GM23338 (cell line): ENCODE measurements at regions not wholly inside any gene's neighbourhood (a gene's known extent, or its start where the extent isn't known, plus 50 kb on each side); places are given as distances from the start of the nearest gene placed in this dataset.

Source experiments
- ATAC-seq: fragments of 200-7000 bp; cut with Tn5 transposase; 3 replicates; pipeline ENCODE4 v1.9.1; 2020
- DNase-seq: peaks from one replicate; pipeline ENCODE4 v3.0.0-alpha.2; 2015; ENCODE audit warnings: low spot score
- H2AFZ ChIP-seq: fragments of 200-600 bp; sonication (generic); 2 replicates; pipeline ENCODE4 v1.8.0; 2016; ENCODE audit warnings: antibody characterized with exemption, mild to moderate bottlenecking, moderate library complexity
- H3F3A ChIP-seq: fragments of 200-600 bp; sonication (generic); replicated peaks from 2 replicates; pipeline ENCODE4 v1.8.0; 2017; ENCODE audit warnings: antibody characterized with exemption, mixed run types, low read depth
- H3K27ac ChIP-seq: fragments of 200-600 bp; sonication (generic); 2 replicates; pipeline ENCODE4 v1.6.1; 2016; ENCODE audit warnings: low read depth
- H3K27me3 ChIP-seq: fragments of 200-600 bp; sonication (generic); 2 replicates; pipeline ENCODE4 v1.8.0; 2016; ENCODE audit warnings: mild to moderate bottlenecking, mixed run types, moderate library complexity; ENCODE audit not compliant: insufficient read depth
- H3K36me3 ChIP-seq: fragments of 200-600 bp; sonication (generic); 2 replicates; pipeline ENCODE4 v1.8.0; 2016; ENCODE audit warnings: mild to moderate bottlenecking; ENCODE audit not compliant: insufficient read depth
- H3K4me1 ChIP-seq: fragments of 200-600 bp; sonication (generic); 2 replicates; pipeline ENCODE4 v1.8.0; 2016; ENCODE audit warnings: mild to moderate bottlenecking, moderate library complexity; ENCODE audit not compliant: insufficient read depth
- H3K4me2 ChIP-seq: fragments of 200-600 bp; sonication (generic); 2 replicates; pipeline ENCODE4 v1.7.1; 2017; ENCODE audit warnings: mixed run types
- H3K4me3 ChIP-seq: fragments of 200-600 bp; sonication (generic); 2 replicates; pipeline ENCODE4 v1.6.1; 2016; ENCODE audit warnings: mixed run types
- H3K79me2 ChIP-seq: fragments of 200-600 bp; sonication (generic); replicated peaks from 2 replicates; pipeline ENCODE4 v1.8.0; 2017; ENCODE audit warnings: mild to moderate bottlenecking; ENCODE audit not compliant: insufficient read depth
- H3K9me2 ChIP-seq: fragments of 200-600 bp; sonication (generic); 2 replicates; pipeline ENCODE4 v1.8.0; 2017; ENCODE audit not compliant: insufficient read depth
- H4K20me1 ChIP-seq: fragments of 200-600 bp; sonication (generic); replicated peaks from 2 replicates; pipeline ENCODE4 v1.8.0; 2017; ENCODE audit warnings: mild to moderate bottlenecking; ENCODE audit not compliant: insufficient read depth
- H3K27ac Mint-ChIP-seq: 2 replicates; pipeline ENCODE4 v1.8.0; 2020; ENCODE audit warnings: inconsistent platforms, mild to moderate bottlenecking, moderate library complexity, mixed read lengths
- H3K27me3 Mint-ChIP-seq: 3 replicates; pipeline ENCODE4 v1.8.0; 2022; ENCODE audit warnings: low read depth, mild to moderate bottlenecking, moderate library complexity, mixed read lengths, inconsistent platforms; ENCODE audit not compliant: insufficient read depth, poor library complexity
- H3K36me3 Mint-ChIP-seq: 3 replicates; pipeline ENCODE4 v1.8.0; 2021; ENCODE audit warnings: low read depth, mild to moderate bottlenecking, inconsistent platforms, moderate library complexity, mixed read lengths
- H3K4me1 Mint-ChIP-seq: 3 replicates; pipeline ENCODE4 v1.8.0; 2020; ENCODE audit warnings: mild to moderate bottlenecking, inconsistent platforms, mixed read lengths
- H3K4me3 Mint-ChIP-seq: 3 replicates; pipeline ENCODE4 v1.8.0; 2021; ENCODE audit warnings: moderate library complexity, mild to moderate bottlenecking, inconsistent platforms, mixed read lengths
- H3K9me3 Mint-ChIP-seq: 3 replicates; pipeline ENCODE4 v1.8.0; 2020; ENCODE audit warnings: moderate library complexity, mild to moderate bottlenecking, inconsistent platforms, mixed read lengths
- CREB1 ChIP-seq: fragments of 250-450 bp; sonication (Bioruptor Pico); IDR thresholded peaks from 2 replicates; pipeline ENCODE4 v1.5.0; 2020; ENCODE audit warnings: low read depth, mild to moderate bottlenecking, moderate library complexity
- EZH2 ChIP-seq: fragments of 200-600 bp; sonication (generic); IDR thresholded peaks from one replicate; pipeline ENCODE4 v1.8.0; 2017; ENCODE audit warnings: antibody characterized with exemption, mild to moderate bottlenecking, low read depth; ENCODE audit not compliant: unreplicated experiment
- JUNB ChIP-seq: IDR thresholded peaks from one replicate; pipeline ENCODE4 v1.6.1; 2016; ENCODE audit warnings: antibody characterized with exemption; ENCODE audit not compliant: unreplicated experiment
- NANOG ChIP-seq: IDR thresholded peaks from 2 replicates; pipeline ENCODE4 v1.6.1; 2016; ENCODE audit warnings: antibody characterized with exemption, borderline replicate concordance
- STAT1 ChIP-seq: IDR thresholded peaks from one replicate; pipeline ENCODE4 v1.6.1; 2016; ENCODE audit warnings: antibody characterized with exemption; ENCODE audit not compliant: unreplicated experiment
- TF ChIP-seq, protein P1 (sequence below): IDR thresholded peaks from one replicate; pipeline ENCODE4 v1.6.1; 2018; ENCODE audit warnings: antibody characterized with exemption; ENCODE audit not compliant: unreplicated experiment
- TF ChIP-seq, protein P2 (sequence below), 2 experiments: fragments of 200-600 bp in 1 of 2; sonication (generic) in 1 of 2; conservative IDR thresholded peaks; 2 replicates each; pipeline versions ENCODE4 v1.5.1 to v1.6.1; 2016 to 2017; ENCODE audit warnings: antibody characterized with exemption in 2 of 2, low read depth in 2 of 2, mild to moderate bottlenecking in 2 of 2, moderate library complexity in 1 of 2
- TF ChIP-seq, protein P3 (sequence below): IDR thresholded peaks from 2 replicates; pipeline ENCODE4 v1.6.1; 2016; ENCODE audit warnings: antibody characterized with exemption

DNA sequence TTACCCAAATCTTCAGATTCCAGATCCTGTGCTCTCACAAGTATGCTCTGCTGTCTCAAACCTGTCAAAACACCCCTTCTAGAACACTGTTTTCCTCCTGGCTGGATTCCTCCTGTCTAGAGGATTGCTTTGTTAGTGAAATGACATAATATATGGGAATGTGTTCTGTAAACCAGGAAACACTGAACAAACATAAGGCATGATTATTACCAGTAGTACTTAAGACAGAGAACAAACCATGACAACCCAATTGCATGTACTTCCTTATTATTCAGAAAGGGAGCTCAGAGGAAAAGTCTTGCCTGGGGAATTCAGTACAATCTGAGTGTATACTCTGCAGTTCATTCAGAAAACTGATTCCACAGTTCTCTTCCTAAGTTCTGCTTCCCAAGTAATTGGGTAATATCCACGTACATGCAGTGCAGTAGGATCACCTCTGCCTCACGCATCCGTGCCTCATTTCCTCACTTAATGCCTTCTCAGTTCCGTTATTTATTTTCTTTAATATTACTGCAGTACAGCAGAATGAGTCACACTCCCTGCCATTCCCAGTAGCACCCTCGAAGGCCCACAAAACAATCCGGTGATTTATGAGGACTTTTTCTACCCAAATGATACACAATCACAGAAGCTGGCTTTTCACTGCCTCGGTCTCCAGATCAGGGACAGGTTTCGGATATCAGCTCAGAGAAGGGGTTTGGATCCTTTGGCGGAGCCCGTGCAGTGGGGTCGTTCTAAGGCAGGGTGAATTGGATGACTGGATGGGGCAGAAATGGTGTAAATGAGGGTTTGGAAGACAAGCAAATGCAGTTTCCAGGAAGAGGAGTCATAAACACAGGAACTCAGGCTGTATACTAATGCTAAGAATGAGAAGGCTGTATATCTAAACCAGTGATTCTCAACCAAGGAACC is 896.9 kb downstream of the KCNA4 start:
- TF ChIP-seq CREB1 (CRISPR knock-in tag) (no peak), STAT1 (no peak), NANOG (no peak), JUNB (no peak), EZH2 (no peak)
- TF ChIP-seq, protein P1, sequence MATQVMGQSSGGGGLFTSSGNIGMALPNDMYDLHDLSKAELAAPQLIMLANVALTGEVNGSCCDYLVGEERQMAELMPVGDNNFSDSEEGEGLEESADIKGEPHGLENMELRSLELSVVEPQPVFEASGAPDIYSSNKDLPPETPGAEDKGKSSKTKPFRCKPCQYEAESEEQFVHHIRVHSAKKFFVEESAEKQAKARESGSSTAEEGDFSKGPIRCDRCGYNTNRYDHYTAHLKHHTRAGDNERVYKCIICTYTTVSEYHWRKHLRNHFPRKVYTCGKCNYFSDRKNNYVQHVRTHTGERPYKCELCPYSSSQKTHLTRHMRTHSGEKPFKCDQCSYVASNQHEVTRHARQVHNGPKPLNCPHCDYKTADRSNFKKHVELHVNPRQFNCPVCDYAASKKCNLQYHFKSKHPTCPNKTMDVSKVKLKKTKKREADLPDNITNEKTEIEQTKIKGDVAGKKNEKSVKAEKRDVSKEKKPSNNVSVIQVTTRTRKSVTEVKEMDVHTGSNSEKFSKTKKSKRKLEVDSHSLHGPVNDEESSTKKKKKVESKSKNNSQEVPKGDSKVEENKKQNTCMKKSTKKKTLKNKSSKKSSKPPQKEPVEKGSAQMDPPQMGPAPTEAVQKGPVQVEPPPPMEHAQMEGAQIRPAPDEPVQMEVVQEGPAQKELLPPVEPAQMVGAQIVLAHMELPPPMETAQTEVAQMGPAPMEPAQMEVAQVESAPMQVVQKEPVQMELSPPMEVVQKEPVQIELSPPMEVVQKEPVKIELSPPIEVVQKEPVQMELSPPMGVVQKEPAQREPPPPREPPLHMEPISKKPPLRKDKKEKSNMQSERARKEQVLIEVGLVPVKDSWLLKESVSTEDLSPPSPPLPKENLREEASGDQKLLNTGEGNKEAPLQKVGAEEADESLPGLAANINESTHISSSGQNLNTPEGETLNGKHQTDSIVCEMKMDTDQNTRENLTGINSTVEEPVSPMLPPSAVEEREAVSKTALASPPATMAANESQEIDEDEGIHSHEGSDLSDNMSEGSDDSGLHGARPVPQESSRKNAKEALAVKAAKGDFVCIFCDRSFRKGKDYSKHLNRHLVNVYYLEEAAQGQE: no peak
- TF ChIP-seq, protein P2, sequence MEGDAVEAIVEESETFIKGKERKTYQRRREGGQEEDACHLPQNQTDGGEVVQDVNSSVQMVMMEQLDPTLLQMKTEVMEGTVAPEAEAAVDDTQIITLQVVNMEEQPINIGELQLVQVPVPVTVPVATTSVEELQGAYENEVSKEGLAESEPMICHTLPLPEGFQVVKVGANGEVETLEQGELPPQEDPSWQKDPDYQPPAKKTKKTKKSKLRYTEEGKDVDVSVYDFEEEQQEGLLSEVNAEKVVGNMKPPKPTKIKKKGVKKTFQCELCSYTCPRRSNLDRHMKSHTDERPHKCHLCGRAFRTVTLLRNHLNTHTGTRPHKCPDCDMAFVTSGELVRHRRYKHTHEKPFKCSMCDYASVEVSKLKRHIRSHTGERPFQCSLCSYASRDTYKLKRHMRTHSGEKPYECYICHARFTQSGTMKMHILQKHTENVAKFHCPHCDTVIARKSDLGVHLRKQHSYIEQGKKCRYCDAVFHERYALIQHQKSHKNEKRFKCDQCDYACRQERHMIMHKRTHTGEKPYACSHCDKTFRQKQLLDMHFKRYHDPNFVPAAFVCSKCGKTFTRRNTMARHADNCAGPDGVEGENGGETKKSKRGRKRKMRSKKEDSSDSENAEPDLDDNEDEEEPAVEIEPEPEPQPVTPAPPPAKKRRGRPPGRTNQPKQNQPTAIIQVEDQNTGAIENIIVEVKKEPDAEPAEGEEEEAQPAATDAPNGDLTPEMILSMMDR (conservative IDR thresholded peaks at IDR 0.05; ENCODE audit: low read depth in 2 of 2): no peak
- TF ChIP-seq, protein P3, sequence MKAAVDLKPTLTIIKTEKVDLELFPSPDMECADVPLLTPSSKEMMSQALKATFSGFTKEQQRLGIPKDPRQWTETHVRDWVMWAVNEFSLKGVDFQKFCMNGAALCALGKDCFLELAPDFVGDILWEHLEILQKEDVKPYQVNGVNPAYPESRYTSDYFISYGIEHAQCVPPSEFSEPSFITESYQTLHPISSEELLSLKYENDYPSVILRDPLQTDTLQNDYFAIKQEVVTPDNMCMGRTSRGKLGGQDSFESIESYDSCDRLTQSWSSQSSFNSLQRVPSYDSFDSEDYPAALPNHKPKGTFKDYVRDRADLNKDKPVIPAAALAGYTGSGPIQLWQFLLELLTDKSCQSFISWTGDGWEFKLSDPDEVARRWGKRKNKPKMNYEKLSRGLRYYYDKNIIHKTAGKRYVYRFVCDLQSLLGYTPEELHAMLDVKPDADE: no peak
- H3K27ac ChIP-seq: no peak overlapping the region
- no peaks in the 10 kb centered on the region for H3K4me1 ChIP-seq
- ATAC-seq: no peak
- Mint-ChIP-seq H3K9me3 (no peaks in the 10 kb centered on the region; the same call in 2 of the 3 replicates), H3K4me1 (peaks cover 4% of the 10 kb centered on the region; the same call in 1 of the 3 replicates), H3K4me3 (no peak overlapping the region), H3K36me3 (no peaks in the 10 kb centered on the region), H3K27me3 (no peaks in the 10 kb centered on the region), H3K27ac (no peak overlapping the region)
- DNase-seq: no peak
- no peaks in the 10 kb centered on the region for H3K27me3 ChIP-seq
- H3F3A ChIP-seq: no peaks in the 10 kb centered on the region
- H2AFZ ChIP-seq: peak overlapping the region; percentile 67; the same call in 1 of the 2 replicates
- no peaks in the 10 kb centered on the region for H3K79me2 ChIP-seq
- H3K4me2 ChIP-seq: no peak overlapping the region
- no peaks in the 10 kb centered on the region for H4K20me1 ChIP-seq
- no peak overlapping the region for H3K4me3 ChIP-seq
- H3K9me2 ChIP-seq: 0 out of 2 replicates have a peak, but pooled peaks cover 3% of the 10 kb centered on the region
- no peaks in the 10 kb centered on the region for H3K36me3 ChIP-seq
